ENCODE measurements at regions not wholly inside any gene's neighbourhood (a gene's known extent, or its start where the extent isn't known, plus 50 kb on each side); places are given as distances from the start of the nearest gene placed in this dataset.

DNA sequence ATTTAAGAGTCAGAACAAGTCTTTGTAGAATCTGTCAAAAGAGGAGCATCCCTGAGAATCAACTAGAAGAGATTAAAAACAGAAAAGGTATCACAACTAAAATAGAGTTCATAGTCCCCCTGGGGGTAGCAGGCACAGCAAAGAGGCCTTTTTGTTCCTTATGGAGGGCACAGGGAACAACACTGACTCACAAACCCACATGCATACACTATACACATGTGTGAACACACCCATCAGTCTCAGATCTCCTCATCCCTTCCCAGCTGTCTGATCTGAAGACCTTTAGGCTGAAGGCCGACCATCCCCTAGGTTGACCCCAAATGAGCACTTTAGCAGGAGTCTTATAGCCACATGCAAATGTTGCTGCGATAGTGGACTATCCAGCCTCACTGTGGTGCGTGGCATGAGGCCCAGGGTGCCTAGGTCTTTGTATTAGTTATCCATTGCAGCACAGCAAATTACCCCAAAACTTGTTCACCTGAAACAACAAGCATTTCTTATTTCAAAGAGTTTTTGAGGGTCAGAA, 236.7 kb upstream of the EGLN3 start (continued):
- TF ChIP-seq SREBF2 (IDR thresholded peaks at IDR 0.05) (no peak), RFX5 (IDR thresholded peaks at IDR 0.05) (no peak), ZFP36 (IDR thresholded peaks at IDR 0.05; ENCODE audit: borderline replicate concordance, partially characterized antibody) (no peak)

DNA sequence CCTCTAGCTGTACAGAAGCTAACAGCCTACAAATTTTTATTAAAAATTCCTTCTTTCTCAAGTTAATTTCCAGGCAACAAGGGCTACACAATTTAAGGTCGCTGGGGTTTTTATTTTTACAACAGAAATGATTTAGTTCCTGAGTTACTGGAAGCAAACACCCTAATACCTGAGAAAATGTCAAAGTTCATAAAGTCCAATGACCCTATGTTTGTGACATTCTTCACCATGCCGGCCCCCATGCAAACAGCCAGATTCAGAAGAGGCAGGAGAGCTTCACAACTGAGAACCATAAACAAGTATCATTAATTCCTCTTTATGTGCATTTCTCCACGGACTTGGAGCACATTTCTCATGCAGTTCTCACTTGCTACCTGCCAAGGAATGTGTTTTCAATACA, 236.2 kb upstream of the EGLN3 start:
- no peak for FAIRE-seq
- POLR2A ChIA-PET, result no interaction called here
- Histone ChIP-seq H3K4me1 (no peaks in the 10 kb centered on the region), H3K4me3 (no peak overlapping the region), H3K27ac (no peak overlapping the region), H3K9me3 (no peaks in the 10 kb centered on the region), H3K4me2 (no peak overlapping the region)
- CTCF ChIA-PET, result no interaction called here
- TF ChIP-seq HOXB5 (CRISPR knock-in tag; IDR thresholded peaks at IDR 0.05) (no peak), MAZ (IDR thresholded peaks at IDR 0.05; ENCODE audit: borderline replicate concordance, low read depth, low read length) (no peak), RARB (CRISPR knock-in tag; IDR thresholded peaks at IDR 0.05) (no peak)
- TF ChIP-seq, protein P1, sequence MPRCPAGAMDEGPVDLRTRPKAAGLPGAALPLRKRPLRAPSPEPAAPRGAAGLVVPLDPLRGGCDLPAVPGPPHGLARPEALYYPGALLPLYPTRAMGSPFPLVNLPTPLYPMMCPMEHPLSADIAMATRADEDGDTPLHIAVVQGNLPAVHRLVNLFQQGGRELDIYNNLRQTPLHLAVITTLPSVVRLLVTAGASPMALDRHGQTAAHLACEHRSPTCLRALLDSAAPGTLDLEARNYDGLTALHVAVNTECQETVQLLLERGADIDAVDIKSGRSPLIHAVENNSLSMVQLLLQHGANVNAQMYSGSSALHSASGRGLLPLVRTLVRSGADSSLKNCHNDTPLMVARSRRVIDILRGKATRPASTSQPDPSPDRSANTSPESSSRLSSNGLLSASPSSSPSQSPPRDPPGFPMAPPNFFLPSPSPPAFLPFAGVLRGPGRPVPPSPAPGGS (IDR thresholded peaks at IDR 0.05), result no peak
- TF ChIP-seq, protein P2, sequence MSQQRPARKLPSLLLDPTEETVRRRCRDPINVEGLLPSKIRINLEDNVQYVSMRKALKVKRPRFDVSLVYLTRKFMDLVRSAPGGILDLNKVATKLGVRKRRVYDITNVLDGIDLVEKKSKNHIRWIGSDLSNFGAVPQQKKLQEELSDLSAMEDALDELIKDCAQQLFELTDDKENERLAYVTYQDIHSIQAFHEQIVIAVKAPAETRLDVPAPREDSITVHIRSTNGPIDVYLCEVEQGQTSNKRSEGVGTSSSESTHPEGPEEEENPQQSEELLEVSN (IDR thresholded peaks at IDR 0.05; ENCODE audit: borderline replicate concordance, low read depth), result no peak
- no peak for DNase-seq (ENCODE audit: low read depth in 1 of 2, low spot score in 1 of 2)
- WGBS (ENCODE audit: missing lambda C conversion rate), result 13% methylated on average over 3 of the region's 3 CpGs
- ATAC-seq, result no peak

DNA sequence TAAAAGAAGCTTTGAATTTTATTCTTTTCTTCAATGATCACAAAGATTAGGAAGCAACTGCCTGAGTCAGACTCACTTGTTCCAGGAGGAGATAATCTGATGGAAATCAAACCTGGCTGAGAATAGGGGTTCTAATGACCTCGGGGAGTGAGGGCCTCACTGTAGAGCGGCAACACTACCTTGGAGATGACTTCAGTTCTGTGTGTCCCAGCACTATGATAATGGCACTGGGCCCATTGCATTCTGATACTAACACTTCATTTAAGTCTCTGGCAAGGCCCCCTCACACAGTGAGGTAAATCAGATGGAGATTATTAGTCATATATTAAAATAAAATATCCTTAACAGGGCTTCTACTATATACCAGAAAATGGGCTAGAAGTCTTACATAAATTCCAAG, 233.3 kb upstream of the EGLN3 start:
- FAIRE-seq (no peak), DNase-seq (ENCODE audit: low read depth in 1 of 2, low spot score in 1 of 2) (no peak), ATAC-seq (no peak)
- H3K4me3 ChIP-seq, result no peak overlapping the region
- H3K9me3 ChIP-seq, result no peaks in the 10 kb centered on the region
- H3K4me2 ChIP-seq, result no peak overlapping the region
- CTCF ChIA-PET, result interaction anchor here (0.6 to 1.4 kb wide), 3 partner anchors 10 to 520 kb away, joined by 3 to 4 read pairs (median 3); no protein-coding TSS in a partner anchor
- no peaks in the 10 kb centered on the region for H3K4me1 ChIP-seq
- H3K27ac ChIP-seq, result no peak overlapping the region
- 80% methylated on average over 2 of the region's 2 CpGs for WGBS (ENCODE audit: missing lambda C conversion rate)
- POLR2A ChIA-PET, result no interaction called here
- TF ChIP-seq ESRRA (IDR thresholded peaks at IDR 0.05; ENCODE audit: borderline replicate concordance, low read length) (no peak), PHF8 (IDR thresholded peaks at IDR 0.05; ENCODE audit: borderline replicate concordance, low read depth) (no peak), MYC (IDR thresholded peaks at IDR 0.05; ENCODE audit: borderline replicate concordance, low read length) (no peak), GATA3 (IDR thresholded peaks at IDR 0.05; ENCODE audit: borderline replicate concordance) (no peak), MAFK (IDR thresholded peaks at IDR 0.05; ENCODE audit: partially characterized antibody) (no peak), HOXB5 (CRISPR knock-in tag; IDR thresholded peaks at IDR 0.05) (no peak), TFCP2L1 (CRISPR knock-in tag; IDR thresholded peaks at IDR 0.05) (no peak)
- TF ChIP-seq, protein P3, sequence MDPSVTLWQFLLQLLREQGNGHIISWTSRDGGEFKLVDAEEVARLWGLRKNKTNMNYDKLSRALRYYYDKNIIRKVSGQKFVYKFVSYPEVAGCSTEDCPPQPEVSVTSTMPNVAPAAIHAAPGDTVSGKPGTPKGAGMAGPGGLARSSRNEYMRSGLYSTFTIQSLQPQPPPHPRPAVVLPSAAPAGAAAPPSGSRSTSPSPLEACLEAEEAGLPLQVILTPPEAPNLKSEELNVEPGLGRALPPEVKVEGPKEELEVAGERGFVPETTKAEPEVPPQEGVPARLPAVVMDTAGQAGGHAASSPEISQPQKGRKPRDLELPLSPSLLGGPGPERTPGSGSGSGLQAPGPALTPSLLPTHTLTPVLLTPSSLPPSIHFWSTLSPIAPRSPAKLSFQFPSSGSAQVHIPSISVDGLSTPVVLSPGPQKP (IDR thresholded peaks at IDR 0.05; ENCODE audit: low read depth, low read length), result no peak
- TF ChIP-seq, protein P4, sequence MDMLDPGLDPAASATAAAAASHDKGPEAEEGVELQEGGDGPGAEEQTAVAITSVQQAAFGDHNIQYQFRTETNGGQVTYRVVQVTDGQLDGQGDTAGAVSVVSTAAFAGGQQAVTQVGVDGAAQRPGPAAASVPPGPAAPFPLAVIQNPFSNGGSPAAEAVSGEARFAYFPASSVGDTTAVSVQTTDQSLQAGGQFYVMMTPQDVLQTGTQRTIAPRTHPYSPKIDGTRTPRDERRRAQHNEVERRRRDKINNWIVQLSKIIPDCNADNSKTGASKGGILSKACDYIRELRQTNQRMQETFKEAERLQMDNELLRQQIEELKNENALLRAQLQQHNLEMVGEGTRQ (IDR thresholded peaks at IDR 0.05), result no peak

DNA sequence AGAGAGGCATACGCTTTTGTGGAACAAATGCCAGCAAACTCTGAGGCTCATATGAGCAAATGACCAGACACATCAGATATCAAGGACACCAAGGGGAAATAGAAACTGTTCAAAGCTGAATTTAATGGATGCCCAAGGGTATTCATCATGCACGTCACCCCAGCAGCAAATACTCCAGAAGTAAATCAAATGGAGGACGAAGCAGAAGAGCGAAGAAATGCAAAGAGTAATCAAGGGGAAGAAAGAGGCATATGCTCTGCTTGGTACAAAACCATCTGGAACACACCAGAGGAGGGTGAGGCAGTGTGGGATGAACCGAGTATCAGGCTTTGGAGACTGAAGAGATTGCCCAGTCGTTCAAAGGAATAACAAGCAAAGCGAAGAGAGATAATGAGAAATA, 232.6 kb upstream of the EGLN3 start:
- POLR2A ChIA-PET, result no interaction called here
- Histone ChIP-seq H3K4me1 (no peaks in the 10 kb centered on the region), H3K9me3 (no peaks in the 10 kb centered on the region), H3K4me2 (no peak overlapping the region), H3K27ac (no peak overlapping the region), H3K4me3 (no peak overlapping the region)
- CTCF ChIA-PET, result interaction anchor here (0.6 to 1.4 kb wide), 3 partner anchors 9 to 519 kb away, joined by 3 to 4 read pairs (median 3); no protein-coding TSS in a partner anchor
- 62% methylated on average over 7 of the region's 7 CpGs for WGBS (ENCODE audit: missing lambda C conversion rate)
- FAIRE-seq (no peak), DNase-seq (ENCODE audit: low read depth in 1 of 2, low spot score in 1 of 2) (no peak), ATAC-seq (no peak)
- TF ChIP-seq, protein P1 (IDR thresholded peaks at IDR 0.05), result no peak
- TF ChIP-seq CHD4 (IDR thresholded peaks at IDR 0.05; ENCODE audit: borderline replicate concordance) (no peak), NPAS2 (CRISPR knock-in tag; IDR thresholded peaks at IDR 0.05; ENCODE audit: borderline replicate concordance) (no peak), RNF2 (IDR thresholded peaks at IDR 0.05; ENCODE audit: borderline replicate concordance, low read depth) (no peak), JUN (IDR thresholded peaks at IDR 0.05) (no peak), JUNB (IDR thresholded peaks at IDR 0.05) (no peak)
- TF ChIP-seq, protein P5, sequence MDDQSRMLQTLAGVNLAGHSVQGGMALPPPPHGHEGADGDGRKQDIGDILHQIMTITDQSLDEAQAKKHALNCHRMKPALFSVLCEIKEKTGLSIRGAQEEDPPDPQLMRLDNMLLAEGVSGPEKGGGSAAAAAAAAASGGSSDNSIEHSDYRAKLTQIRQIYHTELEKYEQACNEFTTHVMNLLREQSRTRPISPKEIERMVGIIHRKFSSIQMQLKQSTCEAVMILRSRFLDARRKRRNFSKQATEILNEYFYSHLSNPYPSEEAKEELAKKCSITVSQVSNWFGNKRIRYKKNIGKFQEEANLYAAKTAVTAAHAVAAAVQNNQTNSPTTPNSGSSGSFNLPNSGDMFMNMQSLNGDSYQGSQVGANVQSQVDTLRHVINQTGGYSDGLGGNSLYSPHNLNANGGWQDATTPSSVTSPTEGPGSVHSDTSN (IDR thresholded peaks at IDR 0.05), result no peak
- TF ChIP-seq, protein P6, sequence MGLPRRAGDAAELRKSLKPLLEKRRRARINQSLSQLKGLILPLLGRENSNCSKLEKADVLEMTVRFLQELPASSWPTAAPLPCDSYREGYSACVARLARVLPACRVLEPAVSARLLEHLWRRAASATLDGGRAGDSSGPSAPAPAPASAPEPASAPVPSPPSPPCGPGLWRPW (IDR thresholded peaks at IDR 0.05), result no peak
